B cell (primary cell): ENCODE measurements at regions not wholly inside any gene's neighbourhood (a gene's known extent, or its start where the extent isn't known, plus 50 kb on each side); places are given as distances from the start of the nearest gene placed in this dataset.

Source experiments
- ATAC-seq: fragments of 200-7000 bp; cut with Tn5 transposase; one replicate; pipeline ENCODE4 v1.10.0; 2021; ENCODE audit warnings: low read depth, mild to moderate bottlenecking, moderate number of reproducible peaks, moderate library complexity
- CTCF ChIA-PET: fragments of 350-600 bp; sonication (Branson Sonifier 250); formaldehyde crosslinking; loops from one replicate; lab custom pipeline; 2021; ENCODE audit warnings: antibody characterized with exemption, inconsistent platforms; lab: Charles Lee
- POLR2A ChIA-PET: fragments of 350-600 bp; sonication (Branson Sonifier 250); formaldehyde crosslinking; loops from one replicate; lab custom pipeline; 2021; ENCODE audit warnings: antibody characterized with exemption; lab: Charles Lee
- DNase-seq: peaks from one replicate; pipeline ENCODE4 v3.0.0; 2013
- H2AFZ ChIP-seq: 2 replicates; pipeline ENCODE4 v1.6.1; 2012; ENCODE audit warnings: mild to moderate bottlenecking, low read depth, low read length; ENCODE audit not compliant: insufficient read depth, poor library complexity, severe bottlenecking
- H3K27ac ChIP-seq, 2 donors: 1 replicate in 1 of 2; 2 replicates in 1 of 2; pipeline ENCODE4 v1.5.1; 2012 to 2013; ENCODE audit warnings: low read length in 2 of 2, mild to moderate bottlenecking in 2 of 2, moderate library complexity in 1 of 2
- H3K27me3 ChIP-seq, 4 experiments: fragments of 200-600 bp in 1 of 4; sonication (generic) in 1 of 4; replicated peaks in 1 of 4; 1 replicate in 2 of 4; 2 replicates in 2 of 4; pipeline versions ENCODE4 v1.6.1 to v1.7.0; 2013 to 2016; ENCODE audit warnings: low read length in 3 of 4, mild to moderate bottlenecking in 2 of 4, mixed read lengths in 1 of 4, moderate library complexity in 1 of 4; ENCODE audit not compliant: insufficient read depth in 4 of 4, control insufficient read depth in 3 of 4; ENCODE audit errors: control extremely low read depth in 1 of 4
- H3K36me3 ChIP-seq, 2 experiments: replicated peaks in 1 of 2; 1 replicate in 1 of 2; 2 replicates in 1 of 2; pipeline versions ENCODE4 v1.6.1 to v1.7.1; 2013; ENCODE audit warnings: low read length in 1 of 2; ENCODE audit not compliant: insufficient read depth in 2 of 2, control insufficient read depth in 1 of 2; ENCODE audit errors: control extremely low read depth in 1 of 2, extremely low read depth in 1 of 2
- H3K4me1 ChIP-seq, 2 donors: fragments of 200-600 bp in 1 of 2; sonication (generic) in 1 of 2; 1 replicate in 1 of 2; 2 replicates in 1 of 2; pipeline versions ENCODE4 v1.5.1 to v1.6.1; 2013 to 2017; ENCODE audit warnings: low read length in 2 of 2; ENCODE audit not compliant: control insufficient read depth in 2 of 2, insufficient read depth in 2 of 2
- H3K4me2 ChIP-seq: replicated peaks from 2 replicates; pipeline ENCODE3; 2012; ENCODE audit warnings: mild to moderate bottlenecking, low read depth, low read length; ENCODE audit not compliant: poor library complexity, severe bottlenecking
- H3K4me3 ChIP-seq, 5 experiments: fragments of 200-600 bp in 1 of 5; sonication (generic) in 1 of 5; 1 replicate in 3 of 5; 2 replicates in 2 of 5; pipeline versions ENCODE4 v1.5.1 to v1.7.0; 2011 to 2016; ENCODE audit warnings: low read length in 4 of 5, mild to moderate bottlenecking in 4 of 5, low read depth in 2 of 5, control low read depth in 1 of 5, moderate library complexity in 1 of 5; ENCODE audit not compliant: insufficient read depth in 1 of 5; ENCODE audit errors: control extremely low read depth in 1 of 5, extremely low read depth in 1 of 5
- H3K79me2 ChIP-seq: fragments of 200-600 bp; sonication (generic); one replicate; pipeline ENCODE4 v1.6.0; 2016; ENCODE audit warnings: low read length; ENCODE audit not compliant: control insufficient read depth, insufficient read depth
- H3K9ac ChIP-seq: fragments of 200-600 bp; sonication (generic); 2 replicates; pipeline ENCODE4 v1.6.1; 2017; ENCODE audit warnings: mild to moderate bottlenecking, low read length, moderate library complexity
- H3K9me3 ChIP-seq, 3 donors: one replicate each; pipeline versions ENCODE4 v1.6.1 to v1.7.1; 2013; ENCODE audit warnings: low read length in 2 of 3; ENCODE audit not compliant: control insufficient read depth in 2 of 3, insufficient read depth in 1 of 3; ENCODE audit errors: control extremely low read depth in 1 of 3
- H4K20me1 ChIP-seq: 2 replicates; pipeline ENCODE4 v1.6.0; 2012; ENCODE audit warnings: mild to moderate bottlenecking, low read length; ENCODE audit not compliant: insufficient read depth, control insufficient read depth, poor library complexity, severe bottlenecking
- H3K27ac Mint-ChIP-seq: one replicate; pipeline ENCODE4 v1.8.0; 2021; ENCODE audit warnings: mixed read lengths
- H3K27me3 Mint-ChIP-seq: one replicate; pipeline ENCODE4 v1.8.0; 2021; ENCODE audit warnings: mixed read lengths
- H3K4me1 Mint-ChIP-seq: one replicate; pipeline ENCODE4 v1.8.0; 2021; ENCODE audit warnings: mixed read lengths
- H3K4me3 Mint-ChIP-seq: one replicate; pipeline ENCODE4 v1.8.0; 2021; ENCODE audit warnings: mixed read lengths
- H3K9me3 Mint-ChIP-seq: one replicate; pipeline ENCODE4 v1.8.0; 2022; ENCODE audit warnings: mixed read lengths; ENCODE audit not compliant: insufficient read depth
- EZH2 ChIP-seq: IDR thresholded peaks from 2 replicates; pipeline ENCODE4 v1.6.1; 2012; ENCODE audit warnings: borderline replicate concordance, low read depth, mild to moderate bottlenecking, moderate library complexity, low read length; ENCODE audit not compliant: insufficient read depth, poor library complexity, severe bottlenecking
- WGBS: methylation state at CpG from one replicate; pipeline ENCODE4 v1.1.5; 2013; ENCODE audit warnings: missing lambda C conversion rate; ENCODE audit not compliant: insufficient coverage; 5-methylcytosine and 5-hydroxymethylcytosine counted together
- intact Hi-C: fragments of 100-400 bp; cut with micrococcal nuclease; formaldehyde crosslinking; loops from one replicate; pipeline ENCODE4 v1.10.0; 2022
- TF ChIP-seq, protein P1 (sequence below): fragments of 200-600 bp; IDR thresholded peaks from one replicate; pipeline ENCODE4 v1.8.0; 2022; ENCODE audit warnings: antibody characterized with exemption, mild to moderate bottlenecking

DNA sequence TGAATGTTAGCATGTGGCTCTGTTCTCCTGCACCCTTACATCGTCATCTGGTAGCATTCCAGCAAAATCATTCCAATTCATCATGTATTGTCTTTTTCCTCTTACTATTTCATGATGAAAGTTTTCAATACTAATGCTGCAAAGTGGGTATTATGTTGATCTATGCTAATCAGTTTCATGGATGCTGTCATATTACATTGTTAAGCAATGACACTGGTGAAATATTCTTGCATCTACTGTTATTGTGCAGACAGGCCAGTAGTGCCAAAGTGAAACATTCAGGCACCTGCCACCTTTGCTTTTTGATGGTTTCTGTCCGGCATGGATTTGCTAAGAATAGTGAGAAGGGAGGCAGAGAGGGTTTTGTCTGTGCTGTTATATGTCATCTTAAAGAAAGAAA is 76.1 kb upstream of the SMIM21 start:
- WGBS: 100% methylated on average over 1 of the region's 2 CpGs
- ATAC-seq: no peak
- POLR2A ChIA-PET: no interaction called here

DNA sequence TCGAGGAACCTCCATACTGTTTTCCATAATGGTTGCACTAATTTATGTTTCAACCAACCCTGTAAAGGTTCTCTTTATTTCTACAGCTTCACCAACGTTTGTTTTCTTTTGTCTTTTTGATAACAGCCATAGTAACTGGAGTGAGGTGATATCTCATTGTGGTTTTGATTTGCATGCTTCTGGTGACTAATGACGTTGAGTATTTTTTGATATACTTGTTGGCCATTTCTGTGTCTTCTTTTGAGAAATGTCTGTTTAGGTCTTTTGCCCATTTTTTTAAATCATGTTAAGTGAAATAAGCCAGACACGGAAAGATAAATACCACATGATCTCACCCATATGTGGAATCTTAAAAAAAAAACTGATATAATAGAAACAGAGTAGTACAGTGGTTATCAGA is 74.8 kb upstream of the SMIM21 start:
- Mint-ChIP-seq H3K4me3 (no peak overlapping the region), H3K4me1 (no peaks in the 10 kb centered on the region), H3K27ac (no peak overlapping the region), H3K9me3 (no peaks in the 10 kb centered on the region), H3K27me3 (peaks cover 8% of the 10 kb centered on the region)
- H3K36me3 ChIP-seq: no peaks in the 10 kb centered on the region
- TF ChIP-seq, protein P1, sequence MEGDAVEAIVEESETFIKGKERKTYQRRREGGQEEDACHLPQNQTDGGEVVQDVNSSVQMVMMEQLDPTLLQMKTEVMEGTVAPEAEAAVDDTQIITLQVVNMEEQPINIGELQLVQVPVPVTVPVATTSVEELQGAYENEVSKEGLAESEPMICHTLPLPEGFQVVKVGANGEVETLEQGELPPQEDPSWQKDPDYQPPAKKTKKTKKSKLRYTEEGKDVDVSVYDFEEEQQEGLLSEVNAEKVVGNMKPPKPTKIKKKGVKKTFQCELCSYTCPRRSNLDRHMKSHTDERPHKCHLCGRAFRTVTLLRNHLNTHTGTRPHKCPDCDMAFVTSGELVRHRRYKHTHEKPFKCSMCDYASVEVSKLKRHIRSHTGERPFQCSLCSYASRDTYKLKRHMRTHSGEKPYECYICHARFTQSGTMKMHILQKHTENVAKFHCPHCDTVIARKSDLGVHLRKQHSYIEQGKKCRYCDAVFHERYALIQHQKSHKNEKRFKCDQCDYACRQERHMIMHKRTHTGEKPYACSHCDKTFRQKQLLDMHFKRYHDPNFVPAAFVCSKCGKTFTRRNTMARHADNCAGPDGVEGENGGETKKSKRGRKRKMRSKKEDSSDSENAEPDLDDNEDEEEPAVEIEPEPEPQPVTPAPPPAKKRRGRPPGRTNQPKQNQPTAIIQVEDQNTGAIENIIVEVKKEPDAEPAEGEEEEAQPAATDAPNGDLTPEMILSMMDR: no peak
- TF ChIP-seq EZH2: no peak
- H4K20me1 ChIP-seq: no peaks in the 10 kb centered on the region
- no peaks in the 10 kb centered on the region for H3K27me3 ChIP-seq
- no peaks in the 10 kb centered on the region for H3K79me2 ChIP-seq
- POLR2A ChIA-PET: no interaction called here
- ATAC-seq (no peak), DNase-seq (no peak)
- CTCF ChIA-PET: no interaction called here
- no peak overlapping the region for H3K9ac ChIP-seq
- 80% methylated on average over 1 of the region's 4 CpGs for WGBS
- no peaks in the 10 kb centered on the region for H3K4me1 ChIP-seq
- intact Hi-C loops: no loop called here
- no peak overlapping the region for H2AFZ ChIP-seq
- H3K4me2 ChIP-seq: no peak overlapping the region
- no peak overlapping the region for H3K27ac ChIP-seq
- H3K9me3 ChIP-seq: no peaks in the 10 kb centered on the region
- no peak overlapping the region for H3K4me3 ChIP-seq

More for the DNA sequence above, 76.1 kb upstream of the SMIM21 start:
- CTCF ChIA-PET: no interaction called here
- H3K4me3 Mint-ChIP-seq: no peak overlapping the region
- no peak overlapping the region for H2AFZ ChIP-seq
- H3K27me3 ChIP-seq: no peaks in the 10 kb centered on the region
- intact Hi-C loops: no loop called here
- no peaks in the 10 kb centered on the region for H3K9me3 Mint-ChIP-seq
- H4K20me1 ChIP-seq: no peaks in the 10 kb centered on the region
- no peak overlapping the region for H3K4me3 ChIP-seq
- no peak for DNase-seq
- H3K36me3 ChIP-seq: no peaks in the 10 kb centered on the region
- no peak overlapping the region for H3K27ac ChIP-seq
- H3K4me1 ChIP-seq: no peaks in the 10 kb centered on the region
- no peaks in the 10 kb centered on the region for H3K4me1 Mint-ChIP-seq
- peaks cover 8% of the 10 kb centered on the region for H3K27me3 Mint-ChIP-seq
- H3K9ac ChIP-seq: no peak overlapping the region
- TF ChIP-seq, protein P1: no peak
- TF ChIP-seq EZH2: no peak
- no peak overlapping the region for H3K27ac Mint-ChIP-seq
- H3K9me3 ChIP-seq: no peaks in the 10 kb centered on the region
- H3K4me2 ChIP-seq: no peak overlapping the region
- no peaks in the 10 kb centered on the region for H3K79me2 ChIP-seq
